ENCODE measurements at regions not wholly inside any gene's neighbourhood (a gene's known extent, or its start where the extent isn't known, plus 50 kb on each side); places are given as distances from the start of the nearest gene placed in this dataset.

DNA sequence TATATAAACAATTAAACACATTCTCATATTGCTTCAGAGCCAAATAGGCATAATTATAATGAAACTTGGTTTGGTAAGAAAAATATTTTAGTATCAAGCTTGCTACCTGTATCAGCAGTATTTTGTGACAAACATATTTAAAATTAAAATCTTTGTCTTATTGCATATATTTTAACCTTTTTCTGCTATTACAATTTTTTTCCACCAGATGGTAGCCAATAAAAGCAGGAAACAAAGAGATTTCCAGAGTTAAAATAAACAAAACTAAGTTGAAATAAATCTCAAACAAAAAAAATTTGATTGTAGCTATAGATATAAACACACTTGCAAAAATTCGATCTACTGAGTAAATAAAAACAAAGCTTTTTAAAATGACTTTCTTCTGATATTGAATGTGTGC lies 491.3 kb upstream of the GJE1 start:
- no peaks in the 10 kb centered on the region for H3K9me2 ChIP-seq (ENCODE audit: insufficient read depth)
- no peak overlapping the region for H2AFZ ChIP-seq
- DNase-seq: no peak
- no peaks in the 10 kb centered on the region for H3K9me3 ChIP-seq (ENCODE audit: insufficient read depth, low read depth)
- no peaks in the 10 kb centered on the region for H3K36me3 ChIP-seq (ENCODE audit: low read depth)
- H3F3A ChIP-seq (ENCODE audit: insufficient read depth, low read depth): no peaks in the 10 kb centered on the region
- no peaks in the 10 kb centered on the region for H3K4me1 ChIP-seq (replicated peaks; ENCODE audit: insufficient read depth)
- no TSS peak for BruUV-seq (replicated peaks)
- ChIA-PET POLR2A (ENCODE audit: unreplicated experiment) (no interaction called here), CTCF (no interaction called here)
- TF ChIP-seq, protein P1, sequence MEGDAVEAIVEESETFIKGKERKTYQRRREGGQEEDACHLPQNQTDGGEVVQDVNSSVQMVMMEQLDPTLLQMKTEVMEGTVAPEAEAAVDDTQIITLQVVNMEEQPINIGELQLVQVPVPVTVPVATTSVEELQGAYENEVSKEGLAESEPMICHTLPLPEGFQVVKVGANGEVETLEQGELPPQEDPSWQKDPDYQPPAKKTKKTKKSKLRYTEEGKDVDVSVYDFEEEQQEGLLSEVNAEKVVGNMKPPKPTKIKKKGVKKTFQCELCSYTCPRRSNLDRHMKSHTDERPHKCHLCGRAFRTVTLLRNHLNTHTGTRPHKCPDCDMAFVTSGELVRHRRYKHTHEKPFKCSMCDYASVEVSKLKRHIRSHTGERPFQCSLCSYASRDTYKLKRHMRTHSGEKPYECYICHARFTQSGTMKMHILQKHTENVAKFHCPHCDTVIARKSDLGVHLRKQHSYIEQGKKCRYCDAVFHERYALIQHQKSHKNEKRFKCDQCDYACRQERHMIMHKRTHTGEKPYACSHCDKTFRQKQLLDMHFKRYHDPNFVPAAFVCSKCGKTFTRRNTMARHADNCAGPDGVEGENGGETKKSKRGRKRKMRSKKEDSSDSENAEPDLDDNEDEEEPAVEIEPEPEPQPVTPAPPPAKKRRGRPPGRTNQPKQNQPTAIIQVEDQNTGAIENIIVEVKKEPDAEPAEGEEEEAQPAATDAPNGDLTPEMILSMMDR (conservative IDR thresholded peaks at IDR 0.05): 0 out of 2 replicates have a peak, but pooled peaks have one; percentile 25
- no peak for TF ChIP-seq EZH2 (IDR thresholded peaks at IDR 0.05; ENCODE audit: low read depth)
- H4K20me1 ChIP-seq (ENCODE audit: insufficient read depth): no peaks in the 10 kb centered on the region
- no peak overlapping the region for H3K27ac ChIP-seq
- H3K79me2 ChIP-seq (ENCODE audit: low read depth): no peaks in the 10 kb centered on the region
- H3K27me3 ChIP-seq (ENCODE audit: insufficient read depth, low read depth): no peaks in the 10 kb centered on the region
- H3K4me2 ChIP-seq: no peak overlapping the region
- H3K4me3 ChIP-seq: no peak overlapping the region
- intact Hi-C loops (cut with micrococcal nuclease; ENCODE audit: unreplicated experiment): no loop called here

DNA sequence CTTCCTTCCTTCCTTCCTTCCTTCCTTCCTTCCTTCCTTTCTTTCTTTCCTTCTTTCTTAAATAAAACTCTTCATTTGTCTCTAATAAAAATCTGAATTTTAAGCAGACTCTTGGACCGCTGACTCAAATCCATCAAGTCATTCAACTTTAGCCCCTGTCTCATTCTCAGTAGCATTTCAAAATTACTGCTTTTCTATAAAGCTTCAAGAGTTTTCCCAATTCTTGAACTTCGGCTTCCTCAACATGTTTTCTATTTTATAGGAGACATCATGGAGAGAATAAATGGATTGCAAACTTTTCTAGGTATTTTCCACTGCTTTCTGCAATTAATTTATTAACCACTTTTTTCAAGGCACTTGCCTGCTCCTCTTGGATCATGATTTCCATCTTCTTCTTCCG lies 497.1 kb upstream of the GJE1 start:
- Histone ChIP-seq H2AFZ (no peak overlapping the region), H3K79me2 (ENCODE audit: low read depth) (no peaks in the 10 kb centered on the region)

DNA sequence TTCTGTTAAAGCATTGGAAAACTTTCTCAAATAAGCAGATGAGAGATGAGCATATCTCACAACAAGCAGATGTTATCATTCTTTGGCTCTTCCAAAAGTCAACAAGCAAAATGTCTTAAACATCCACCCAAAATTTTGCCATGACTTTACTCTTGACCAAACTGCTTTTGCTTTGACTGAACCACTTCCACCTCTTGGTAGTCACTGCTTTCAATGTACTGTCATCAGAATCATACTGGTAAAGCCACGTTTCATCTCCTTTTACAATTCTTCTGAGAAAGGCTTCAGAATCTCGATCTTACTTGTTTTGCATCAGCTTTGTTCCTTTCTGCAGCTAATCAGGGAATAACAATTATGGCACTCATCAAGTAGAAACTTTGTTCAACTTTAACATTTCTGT lies 498.5 kb upstream of the GJE1 start:
- H2AFZ ChIP-seq: peak overlapping the region; percentile 21; the same call in 1 of the 2 replicates
- BruUV-seq (replicated peaks): no TSS peak
- H4K20me1 ChIP-seq (ENCODE audit: insufficient read depth): no peaks in the 10 kb centered on the region
- ChIA-PET CTCF (no interaction called here), POLR2A (ENCODE audit: unreplicated experiment) (no interaction called here)
- H3K4me2 ChIP-seq: no peak overlapping the region
- no peaks in the 10 kb centered on the region for H3F3A ChIP-seq (ENCODE audit: insufficient read depth, low read depth)
- H3K27me3 ChIP-seq (ENCODE audit: insufficient read depth, low read depth): no peaks in the 10 kb centered on the region
- no peak for DNase-seq
- H3K36me3 ChIP-seq (ENCODE audit: low read depth): no peaks in the 10 kb centered on the region
- no peaks in the 10 kb centered on the region for H3K4me1 ChIP-seq (replicated peaks; ENCODE audit: insufficient read depth)
- TF ChIP-seq, protein P1 (conservative IDR thresholded peaks at IDR 0.05): no peak
- no peak for TF ChIP-seq EZH2 (IDR thresholded peaks at IDR 0.05; ENCODE audit: low read depth)
- H3K4me3 ChIP-seq: no peak overlapping the region
- H3K79me2 ChIP-seq (ENCODE audit: low read depth): no peaks in the 10 kb centered on the region
- intact Hi-C loops (cut with micrococcal nuclease; ENCODE audit: unreplicated experiment): no loop called here
- no peak overlapping the region for H3K27ac ChIP-seq
- no peaks in the 10 kb centered on the region for H3K9me3 ChIP-seq (ENCODE audit: insufficient read depth, low read depth)
- no peaks in the 10 kb centered on the region for H3K9me2 ChIP-seq (ENCODE audit: insufficient read depth)

More for the DNA sequence above, 497.1 kb upstream of the GJE1 start:
- CTCF ChIA-PET: no interaction called here
- H3K9me3 ChIP-seq (ENCODE audit: insufficient read depth, low read depth): no peaks in the 10 kb centered on the region
- no peaks in the 10 kb centered on the region for H3K4me1 ChIP-seq (replicated peaks; ENCODE audit: insufficient read depth)
- no peaks in the 10 kb centered on the region for H3K27me3 ChIP-seq (ENCODE audit: insufficient read depth, low read depth)
- POLR2A ChIA-PET (ENCODE audit: unreplicated experiment): no interaction called here
- H3K4me2 ChIP-seq: no peak overlapping the region
- no peak for DNase-seq
- TF ChIP-seq, protein P1 (conservative IDR thresholded peaks at IDR 0.05): no peak
- no peak for TF ChIP-seq EZH2 (IDR thresholded peaks at IDR 0.05; ENCODE audit: low read depth)
- H3K27ac ChIP-seq: no peak overlapping the region
- H3K4me3 ChIP-seq: no peak overlapping the region
- no peaks in the 10 kb centered on the region for H3K9me2 ChIP-seq (ENCODE audit: insufficient read depth)
- intact Hi-C loops (cut with micrococcal nuclease; ENCODE audit: unreplicated experiment): no loop called here
- no peaks in the 10 kb centered on the region for H4K20me1 ChIP-seq (ENCODE audit: insufficient read depth)
- no peaks in the 10 kb centered on the region for H3F3A ChIP-seq (ENCODE audit: insufficient read depth, low read depth)
- no TSS peak for BruUV-seq (replicated peaks)
- H3K36me3 ChIP-seq (ENCODE audit: low read depth): no peaks in the 10 kb centered on the region

Measured in PC-9 (cell line).